Epidermal melanocyte (primary cell): ENCODE measurements at regions not wholly inside any gene's neighbourhood (a gene's known extent, or its start where the extent isn't known, plus 50 kb on each side); places are given as distances from the start of the nearest gene placed in this dataset.
"Not testable (repeated sequence)": the region's sequence is repeated elsewhere in the genome, so short reads cannot be mapped to it uniquely, and the experiment has no call there.

Experiments used
- DNase-seq: peaks from one replicate; pipeline ENCODE4 v3.0.0; 2011; ENCODE audit warnings: low spot score; ENCODE audit not compliant: insufficient read length

- no peak for DNase-seq
These were observed 464.0 kb upstream of the ZMIZ1 start for GRCh38 chr10:78604721-78605120.

GRCh38 chr10:78605800-78606350 lies 462.9 kb upstream of the ZMIZ1 start:
- DNase-seq: no peak

- not testable (repeated sequence) for DNase-seq
These were observed 462.0 kb upstream of the ZMIZ1 start for GRCh38 chr10:78606766-78607165.

GRCh38 chr10:78609976-78610375 lies 458.8 kb upstream of the ZMIZ1 start:
- DNase-seq: no peak

GRCh38 chr10:78613132-78613531 lies 455.6 kb upstream of the ZMIZ1 start:
- no peak for DNase-seq

- no peak for DNase-seq
These were observed 454.5 kb upstream of the ZMIZ1 start for GRCh38 chr10:78614267-78614666.

GRCh38 chr10:78614744-78615143 lies 454.0 kb upstream of the ZMIZ1 start:
- no peak for DNase-seq

GRCh38 chr10:78616125-78616695 lies 452.6 kb upstream of the ZMIZ1 start:
- DNase-seq: no peak

GRCh38 chr10:78617115-78617514 lies 451.7 kb upstream of the ZMIZ1 start:
- DNase-seq: no peak

GRCh38 chr10:78617631-78618030 lies 451.1 kb upstream of the ZMIZ1 start:
- no peak for DNase-seq

GRCh38 chr10:78618050-78618449 lies 450.7 kb upstream of the ZMIZ1 start:
- DNase-seq: no peak

- DNase-seq: no peak
These were observed 449.5 kb upstream of the ZMIZ1 start for GRCh38 chr10:78619115-78619851.

GRCh38 chr10:78619896-78620295 lies 448.9 kb upstream of the ZMIZ1 start:
- DNase-seq: no peak

- DNase-seq: no peak
These were observed 447.6 kb upstream of the ZMIZ1 start for GRCh38 chr10:78620985-78621799.

GRCh38 chr10:78623578-78624215 lies 445.1 kb upstream of the ZMIZ1 start:
- no peak for DNase-seq

GRCh38 chr10:78624791-78625190 lies 444.0 kb upstream of the ZMIZ1 start:
- DNase-seq: no peak

- DNase-seq: no peak
These were observed 442.3 kb upstream of the ZMIZ1 start for GRCh38 chr10:78626471-78626870.

GRCh38 chr10:78627254-78627795 lies 441.4 kb upstream of the ZMIZ1 start:
- no peak for DNase-seq

- DNase-seq: no peak
These were observed 439.8 kb upstream of the ZMIZ1 start for GRCh38 chr10:78628976-78629375.

GRCh38 chr10:78629773-78630172 lies 439.0 kb upstream of the ZMIZ1 start:
- DNase-seq: no peak
